K562 (cell line): ENCODE measurements at regions not wholly inside any gene's neighbourhood (a gene's known extent, or its start where the extent isn't known, plus 50 kb on each side); places are given as distances from the start of the nearest gene placed in this dataset.

Experiments used
- ATAC-seq: fragments of 200-7000 bp; cut with Tn5 transposase; 3 replicates; pipeline ENCODE4 v1.9.1; 2020; ENCODE audit warnings: moderate library complexity
- BruUV-seq: library from RNA; stranded (reverse); fragments of 400-500 nt; replicated peaks from 2 replicates; lab custom pipeline; 2021; lab: Mats Ljungman, UMichigan
- CTCF ChIA-PET: fragments of 300-600 bp; formaldehyde crosslinking; extraction: SDS; loops from one replicate; lab custom pipeline; 2021; ENCODE audit warnings: low intra/inter-chr PET ratio; lab: Yijun Ruan, JAX
- POLR2A ChIA-PET: fragments of 300-600, 350-650 bp; sonication (Branson Sonifier 250); formaldehyde crosslinking; extraction: SDS; loops from one replicate; lab custom pipeline; 2021; ENCODE audit warnings: antibody characterized with exemption, inconsistent platforms; lab: Yijun Ruan, JAX
- DNase-seq, 4 experiments: peaks; one replicate each; pipeline versions ENCODE4 v3.0.0 to v3.0.0-alpha.2; 2011 to 2018; ENCODE audit warnings: low spot score in 3 of 4, mixed read lengths in 3 of 4; ENCODE audit errors: extremely low read depth in 1 of 4
- FAIRE-seq: peaks from 2 replicates; lab custom pipeline; 2011; peaks lifted over from hg19 to GRCh38; lab: Jason Lieb, UNC
- H2AFZ ChIP-seq: 2 replicates; pipeline ENCODE4 v1.6.0; 2011; ENCODE audit warnings: low read depth, low read length, control low read depth, inconsistent platforms
- H3K27ac ChIP-seq: fragments of 200-600 bp; 3 replicates; pipeline ENCODE4 v1.8.0; 2011; ENCODE audit warnings: low read depth, mild to moderate bottlenecking, control low read depth, inconsistent platforms, low read length, moderate library complexity, mixed read lengths; ENCODE audit errors: extremely low read depth
- H3K27me3 ChIP-seq, 2 experiments: fragments of 300-600 bp in 1 of 2; 2 replicates in 1 of 2; 3 replicates in 1 of 2; pipeline versions ENCODE4 v1.6.0 to v1.8.0; 2011; ENCODE audit warnings: inconsistent platforms in 2 of 2, low read length in 2 of 2, mild to moderate bottlenecking in 1 of 2, mixed read lengths in 1 of 2, moderate library complexity in 1 of 2; ENCODE audit not compliant: control insufficient read depth in 2 of 2, insufficient read depth in 2 of 2
- H3K36me3 ChIP-seq: fragments of 300-600 bp; 3 replicates; pipeline ENCODE4 v1.8.0; 2011; ENCODE audit warnings: mild to moderate bottlenecking, low read length, inconsistent platforms; ENCODE audit not compliant: control insufficient read depth, insufficient read depth
- H3K4me1 ChIP-seq, 2 experiments: fragments of 200-600 bp in 1 of 2; replicated peaks in 1 of 2; 2 replicates in 1 of 2; 3 replicates in 1 of 2; pipeline versions ENCODE4 v1.5.1 to v1.8.0; 2011; ENCODE audit warnings: inconsistent platforms in 2 of 2, low read length in 2 of 2, mild to moderate bottlenecking in 1 of 2, mixed read lengths in 1 of 2, moderate library complexity in 1 of 2; ENCODE audit not compliant: control insufficient read depth in 2 of 2, insufficient read depth in 2 of 2
- H3K4me2 ChIP-seq: 2 replicates; pipeline ENCODE4 v1.6.1; 2011; ENCODE audit warnings: low read length, control low read depth, inconsistent platforms, mixed read lengths; ENCODE audit not compliant: insufficient read depth
- H3K4me3 ChIP-seq: fragments of 200-600 bp; sonication (generic), shearing (Covaris generic); 2 replicates; pipeline ENCODE4 v1.5.1; 2016; ENCODE audit warnings: control low read depth, inconsistent platforms
- H3K79me2 ChIP-seq: fragments of 200-600 bp; 3 replicates; pipeline ENCODE4 v1.8.0; 2011; ENCODE audit warnings: low read length, inconsistent platforms; ENCODE audit not compliant: control insufficient read depth, insufficient read depth
- H3K9ac ChIP-seq, 2 experiments: 2 replicates each; pipeline versions ENCODE4 v1.6.0 to v1.6.1; 2011; ENCODE audit warnings: low read depth in 2 of 2, low read length in 2 of 2, control low read depth in 1 of 2, inconsistent platforms in 1 of 2, mild to moderate bottlenecking in 1 of 2, mixed read lengths in 1 of 2; ENCODE audit not compliant: insufficient read depth in 1 of 2
- H3K9me1 ChIP-seq: one replicate; pipeline ENCODE4 v1.6.0; 2011; ENCODE audit warnings: inconsistent platforms, mild to moderate bottlenecking, low read length, moderate library complexity; ENCODE audit not compliant: control insufficient read depth, insufficient read depth
- H3K9me3 ChIP-seq: replicated peaks from 2 replicates; pipeline ENCODE4 v1.5.1; 2011; ENCODE audit warnings: low read depth, low read length, inconsistent platforms; ENCODE audit not compliant: control insufficient read depth, insufficient read depth
- H4K20me1 ChIP-seq: replicated peaks from 2 replicates; pipeline ENCODE4 v1.6.1; 2011; ENCODE audit warnings: low read length, inconsistent platforms, mixed read lengths; ENCODE audit not compliant: control insufficient read depth, insufficient read depth
- BRCA1 ChIP-seq, 2 experiments: fragments of 450-650 bp in 1 of 2; sonication (generic) in 1 of 2; formaldehyde crosslinking in 1 of 2; IDR thresholded peaks; 2 replicates each; pipeline versions ENCODE4 v1.5.0 to v1.6.1; 2017 to 2020; ENCODE audit warnings: mild to moderate bottlenecking in 1 of 2, missing genetic modification reagents in 1 of 2
- CCAR2 ChIP-seq: fragments of 200-400 bp; formaldehyde crosslinking; IDR thresholded peaks from 2 replicates; pipeline ENCODE4 v1.6.1; 2017; ENCODE audit warnings: mild to moderate bottlenecking, low read depth, low read length
- FOSL1 ChIP-seq: fragments of 200-800 bp; sonication (Bioruptor generic); conservative IDR thresholded peaks from 2 replicates; pipeline ENCODE4 v1.6.1; 2016; ENCODE audit warnings: missing genetic modification characterization, missing compliant biosample characterization
- KAT7 ChIP-seq: sonication (generic); formaldehyde crosslinking; IDR thresholded peaks from 2 replicates; pipeline ENCODE4 v1.8.0; 2022; ENCODE audit warnings: missing genetic modification reagents, mild to moderate bottlenecking, borderline replicate concordance
- KDM2B ChIP-seq: fragments of 250-450 bp; sonication (Bioruptor Pico); IDR thresholded peaks from 2 replicates; pipeline ENCODE4 v1.8.0; 2021; ENCODE audit warnings: mild to moderate bottlenecking, moderate library complexity
- KDM4B ChIP-seq, 2 experiments: fragments of 450-650 bp in 1 of 2; sonication (generic) in 1 of 2; IDR thresholded peaks; 2 replicates each; pipeline ENCODE4 v1.6.1; 2016 to 2017; ENCODE audit warnings: borderline replicate concordance in 2 of 2, antibody characterized with exemption in 1 of 2, low read depth in 1 of 2, mild to moderate bottlenecking in 1 of 2
- KHSRP ChIP-seq: fragments of 450-650 bp; IDR thresholded peaks from 2 replicates; pipeline ENCODE4 v1.6.1; 2017
- LARP7 ChIP-seq: fragments of 450-650 bp; IDR thresholded peaks from 2 replicates; pipeline ENCODE4 v1.6.1; 2016
- MCM5 ChIP-seq: fragments of 450-650 bp; IDR thresholded peaks from 2 replicates; pipeline ENCODE4 v1.6.1; 2016; ENCODE audit warnings: low read depth
- MEF2A ChIP-seq: IDR thresholded peaks from 2 replicates; pipeline ENCODE4 v1.6.1; 2011; ENCODE audit warnings: low read depth, mild to moderate bottlenecking, low read length, moderate library complexity; ENCODE audit not compliant: control insufficient read depth
- RBM17 ChIP-seq: fragments of 200-400 bp; formaldehyde crosslinking; IDR thresholded peaks from 2 replicates; pipeline ENCODE4 v1.6.1; 2017; ENCODE audit warnings: low read depth, mild to moderate bottlenecking, low read length, borderline replicate concordance
- SMARCB1 ChIP-seq: IDR thresholded peaks from 2 replicates; pipeline ENCODE4 v1.6.1; 2011; ENCODE audit warnings: improper control_type of control experiment, low read depth; ENCODE audit not compliant: insufficient read length
- TCF7L2 ChIP-seq: fragments of 150-350 bp; IDR thresholded peaks from 2 replicates; pipeline ENCODE4 v1.6.1; 2016; ENCODE audit warnings: low read depth, mild to moderate bottlenecking, low read length, moderate library complexity
- ZC3H4 ChIP-seq: sonication (generic); formaldehyde crosslinking; IDR thresholded peaks from 2 replicates; pipeline ENCODE4 v1.9.0; 2021; ENCODE audit warnings: missing genetic modification reagents, borderline replicate concordance
- ZNF217 ChIP-seq: sonication (generic); formaldehyde crosslinking; IDR thresholded peaks from 2 replicates; pipeline ENCODE4 v1.8.0; 2022; ENCODE audit warnings: mild to moderate bottlenecking, missing genetic modification reagents
- ZNF23 ChIP-seq: fragments of 250-450 bp; sonication (Bioruptor Pico); IDR thresholded peaks from 2 replicates; pipeline ENCODE4 v1.4.0; 2020; ENCODE audit warnings: mild to moderate bottlenecking
- ZNF239 ChIP-seq: fragments of 250-450 bp; sonication (Bioruptor Pico); IDR thresholded peaks from 2 replicates; pipeline ENCODE4 v1.4.0; 2020; ENCODE audit warnings: mild to moderate bottlenecking
- ZNF316 ChIP-seq: fragments of 450-650 bp; IDR thresholded peaks from 2 replicates; pipeline ENCODE4 v1.6.1; 2016
- WGBS: fragments of 100-300 bp; shearing (Covaris generic); methylation state at CpG from one replicate; pipeline ENCODE4 v1.1.6; 2016; ENCODE audit warnings: low coverage, mixed read lengths; ENCODE audit not compliant: insufficient coverage; ENCODE audit errors: missing lambda C conversion rate; 5-methylcytosine and 5-hydroxymethylcytosine counted together
- in situ Hi-C: fragments of 300-500 bp; cut with MboI; formaldehyde crosslinking; loops from 4 replicates; pipeline ENCODE4 v1.15.0; 2018; ENCODE audit warnings: inconsistent platforms, mixed read lengths
- intact Hi-C: fragments of 100-400 bp; cut with micrococcal nuclease; formaldehyde crosslinking; loops from 2 replicates; pipeline ENCODE4 v1.14.2; 2022
- TF ChIP-seq, protein P1 (sequence below): fragments of 250-450 bp; sonication (Bioruptor Pico); IDR thresholded peaks from 2 replicates; pipeline ENCODE4 v1.8.0; 2021; ENCODE audit warnings: moderate library complexity, mild to moderate bottlenecking, inconsistent platforms
- TF ChIP-seq, protein P2 (sequence below): sonication (generic); formaldehyde crosslinking; IDR thresholded peaks from 2 replicates; pipeline ENCODE4 v1.8.0; 2022; ENCODE audit warnings: missing genetic modification reagents, mild to moderate bottlenecking, borderline replicate concordance

DNA sequence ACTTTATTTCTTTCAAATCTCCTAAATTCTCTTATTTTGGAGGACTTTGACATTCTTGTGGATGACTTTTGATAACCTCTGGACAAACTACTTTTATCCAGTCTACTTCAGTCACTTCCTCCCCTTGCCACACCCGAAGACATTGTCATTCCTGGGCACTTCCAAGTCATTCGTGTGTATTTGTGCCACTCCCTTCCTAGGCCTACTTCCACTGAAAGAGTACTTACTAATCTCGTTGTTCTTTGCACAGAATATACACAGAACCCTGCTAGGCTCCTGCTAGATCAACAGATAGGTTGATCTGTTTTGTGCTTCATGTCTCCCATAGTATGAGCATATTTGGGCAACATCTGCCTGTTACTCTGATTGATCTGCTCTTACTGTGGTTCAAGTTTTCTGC is 355.4 kb downstream of the HGF start:
- H3K36me3 ChIP-seq = no peaks in the 10 kb centered on the region
- no peaks in the 10 kb centered on the region for H3K79me2 ChIP-seq
- BruUV-seq = no TSS peak
- no peaks in the 10 kb centered on the region for H3K27me3 ChIP-seq
- no peak overlapping the region for H3K27ac ChIP-seq
- CTCF ChIA-PET = no interaction called here
- H2AFZ ChIP-seq = 0 out of 2 replicates have a peak overlapping the region, but pooled peaks have one; percentile 25
- H3K4me2 ChIP-seq = no peak overlapping the region
- intact Hi-C loops = no loop called here
- no peaks in the 10 kb centered on the region for H3K4me1 ChIP-seq
- no peak overlapping the region for H3K9ac ChIP-seq
- ATAC-seq = no peak
- no peak for TF ChIP-seq RBM17
- TF ChIP-seq, protein P1, sequence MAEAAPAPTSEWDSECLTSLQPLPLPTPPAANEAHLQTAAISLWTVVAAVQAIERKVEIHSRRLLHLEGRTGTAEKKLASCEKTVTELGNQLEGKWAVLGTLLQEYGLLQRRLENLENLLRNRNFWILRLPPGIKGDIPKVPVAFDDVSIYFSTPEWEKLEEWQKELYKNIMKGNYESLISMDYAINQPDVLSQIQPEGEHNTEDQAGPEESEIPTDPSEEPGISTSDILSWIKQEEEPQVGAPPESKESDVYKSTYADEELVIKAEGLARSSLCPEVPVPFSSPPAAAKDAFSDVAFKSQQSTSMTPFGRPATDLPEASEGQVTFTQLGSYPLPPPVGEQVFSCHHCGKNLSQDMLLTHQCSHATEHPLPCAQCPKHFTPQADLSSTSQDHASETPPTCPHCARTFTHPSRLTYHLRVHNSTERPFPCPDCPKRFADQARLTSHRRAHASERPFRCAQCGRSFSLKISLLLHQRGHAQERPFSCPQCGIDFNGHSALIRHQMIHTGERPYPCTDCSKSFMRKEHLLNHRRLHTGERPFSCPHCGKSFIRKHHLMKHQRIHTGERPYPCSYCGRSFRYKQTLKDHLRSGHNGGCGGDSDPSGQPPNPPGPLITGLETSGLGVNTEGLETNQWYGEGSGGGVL (CRISPR knock-in tag) = no peak
- no peak for TF ChIP-seq MCM5
- no peak for TF ChIP-seq KDM4B (IDR thresholded peaks at IDR 0.05; ENCODE audit: borderline replicate concordance in 2 of 2, low read depth in 1 of 2)
- no peak for TF ChIP-seq CCAR2
- TF ChIP-seq FOSL1 = no peak
- no peak for TF ChIP-seq MEF2A
- no peak for TF ChIP-seq KHSRP
- no peak for TF ChIP-seq ZC3H4
- TF ChIP-seq, protein P2, sequence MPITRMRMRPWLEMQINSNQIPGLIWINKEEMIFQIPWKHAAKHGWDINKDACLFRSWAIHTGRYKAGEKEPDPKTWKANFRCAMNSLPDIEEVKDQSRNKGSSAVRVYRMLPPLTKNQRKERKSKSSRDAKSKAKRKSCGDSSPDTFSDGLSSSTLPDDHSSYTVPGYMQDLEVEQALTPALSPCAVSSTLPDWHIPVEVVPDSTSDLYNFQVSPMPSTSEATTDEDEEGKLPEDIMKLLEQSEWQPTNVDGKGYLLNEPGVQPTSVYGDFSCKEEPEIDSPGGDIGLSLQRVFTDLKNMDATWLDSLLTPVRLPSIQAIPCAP (CRISPR knock-in tag) = no peak
- no peak for TF ChIP-seq LARP7
- no peak for TF ChIP-seq ZNF23 (CRISPR knock-in tag)
- no peak for TF ChIP-seq KAT7 (CRISPR knock-in tag)
- TF ChIP-seq SMARCB1 = no peak
- no peak for TF ChIP-seq KDM2B
- TF ChIP-seq TCF7L2 = no peak
- no peak for TF ChIP-seq ZNF217 (CRISPR knock-in tag)
- no peak for TF ChIP-seq ZNF239 (CRISPR knock-in tag)
- no peak for TF ChIP-seq BRCA1 (IDR thresholded peaks at IDR 0.05)
- TF ChIP-seq BRCA1 (CRISPR knock-in tag; IDR thresholded peaks at IDR 0.05) = no peak
- TF ChIP-seq ZNF316 = no peak
- TF ChIP-seq, all 486 proteins: peak for 0
- in situ Hi-C loops = no loop called here
- DNase-seq = no peak
- no peaks in the 10 kb centered on the region; the same call in 1 of the 2 replicates for H3K9me3 ChIP-seq
- 0% methylated on average over 3 of the region's 3 CpGs for WGBS
- H3K4me3 ChIP-seq = no peak overlapping the region
- H4K20me1 ChIP-seq = no peaks in the 10 kb centered on the region
- FAIRE-seq = peak; percentile 48
- H3K9me1 ChIP-seq = no peaks in the 10 kb centered on the region
- POLR2A ChIA-PET = no interaction called here
